ENCODE measurements at regions not wholly inside any gene's neighbourhood (a gene's known extent, or its start where the extent isn't known, plus 50 kb on each side); places are given as distances from the start of the nearest gene placed in this dataset.

DNA sequence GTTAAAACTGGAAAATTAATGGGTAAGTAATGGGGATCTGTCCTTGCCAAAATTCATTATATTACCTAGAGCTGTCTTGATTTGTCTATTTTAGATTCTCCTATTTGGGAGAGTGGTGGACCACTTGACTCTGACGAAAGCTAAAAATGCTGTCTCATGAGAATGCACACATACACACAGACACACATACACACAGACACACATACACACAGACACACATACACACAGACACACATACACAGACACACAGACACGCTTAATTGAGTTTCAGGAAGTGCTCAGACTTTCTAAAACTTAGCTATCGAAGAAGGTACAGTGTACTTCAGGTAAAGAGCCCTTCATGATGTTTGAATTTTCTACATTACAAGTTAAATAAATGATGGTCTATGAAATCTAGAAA lies 279.5 kb downstream of the ANKRD50 start:
- no peak for TF ChIP-seq EZH2 (optimal IDR thresholded peaks at IDR 0.05; ENCODE audit: low read depth, low read length)
- TF ChIP-seq CTCF (IDR thresholded peaks at IDR 0.05; ENCODE audit: low read length) = no peak
- no peak for TF ChIP-seq EZH2phosphoT487 (IDR thresholded peaks at IDR 0.05; ENCODE audit: low read length)

Data from MM.1S (cell line).